SJCRH30 (cell line): ENCODE measurements at regions not wholly inside any gene's neighbourhood (a gene's known extent, or its start where the extent isn't known, plus 50 kb on each side); places are given as distances from the start of the nearest gene placed in this dataset.
"Not testable (repeated sequence)": the region's sequence is repeated elsewhere in the genome, so short reads cannot be mapped to it uniquely, and the experiment has no call there.

Source experiments
- DNase-seq, 2 experiments: peaks; one replicate each; pipeline ENCODE4 v3.0.0-alpha.2; 2015 to 2020
- H3K27ac ChIP-seq: fragments of 250-450 bp; sonication (Bioruptor Pico); 2 replicates; pipeline ENCODE4 v1.5.1; 2020; ENCODE audit warnings: mild to moderate bottlenecking, moderate library complexity
- H3K27me3 ChIP-seq: fragments of 250-450 bp; sonication (Bioruptor Pico); 2 replicates; pipeline ENCODE4 v1.5.1; 2020; ENCODE audit warnings: mild to moderate bottlenecking, moderate library complexity
- H3K36me3 ChIP-seq: fragments of 250-450 bp; sonication (Bioruptor Pico); 2 replicates; pipeline ENCODE4 v1.5.1; 2020; ENCODE audit warnings: mild to moderate bottlenecking, moderate library complexity
- H3K4me1 ChIP-seq: fragments of 250-450 bp; sonication (Bioruptor Pico); 2 replicates; pipeline ENCODE4 v1.5.1; 2020; ENCODE audit warnings: mild to moderate bottlenecking, moderate library complexity
- H3K4me3 ChIP-seq: fragments of 250-450 bp; sonication (Bioruptor Pico); 2 replicates; pipeline ENCODE4 v1.5.1; 2020; ENCODE audit warnings: mild to moderate bottlenecking, moderate library complexity
- H3K9me3 ChIP-seq: fragments of 250-450 bp; sonication (Bioruptor Pico); replicated peaks from 2 replicates; pipeline ENCODE4 v1.5.1; 2020; ENCODE audit warnings: mild to moderate bottlenecking, moderate library complexity

DNA sequence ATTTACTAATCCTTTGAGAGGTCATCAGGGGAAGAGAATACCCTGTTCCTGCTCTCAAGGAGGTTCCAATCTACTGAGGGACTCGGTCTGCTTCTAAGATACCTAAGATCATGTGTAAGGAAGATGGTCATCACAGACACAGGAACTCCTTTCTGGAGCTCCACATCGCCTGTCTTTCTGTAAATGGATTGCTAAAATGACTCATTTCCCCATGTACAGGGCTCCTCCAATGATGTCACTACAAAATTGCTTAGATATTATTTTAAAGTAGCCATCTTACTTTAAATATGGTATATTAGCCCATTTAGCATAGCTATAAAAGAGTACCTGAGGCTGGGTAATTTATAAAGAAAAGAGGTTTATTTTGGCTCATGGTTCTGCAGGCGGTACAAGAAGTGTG lies 206.1 kb upstream of the PROK2 start:
- no peaks in the 10 kb centered on the region for H3K36me3 ChIP-seq
- no peaks in the 10 kb centered on the region for H3K9me3 ChIP-seq
- no peak overlapping the region for H3K27ac ChIP-seq
- no peak for DNase-seq
- no peak overlapping the region for H3K4me3 ChIP-seq
- no peaks in the 10 kb centered on the region for H3K4me1 ChIP-seq
- H3K27me3 ChIP-seq, result no peaks in the 10 kb centered on the region

DNA sequence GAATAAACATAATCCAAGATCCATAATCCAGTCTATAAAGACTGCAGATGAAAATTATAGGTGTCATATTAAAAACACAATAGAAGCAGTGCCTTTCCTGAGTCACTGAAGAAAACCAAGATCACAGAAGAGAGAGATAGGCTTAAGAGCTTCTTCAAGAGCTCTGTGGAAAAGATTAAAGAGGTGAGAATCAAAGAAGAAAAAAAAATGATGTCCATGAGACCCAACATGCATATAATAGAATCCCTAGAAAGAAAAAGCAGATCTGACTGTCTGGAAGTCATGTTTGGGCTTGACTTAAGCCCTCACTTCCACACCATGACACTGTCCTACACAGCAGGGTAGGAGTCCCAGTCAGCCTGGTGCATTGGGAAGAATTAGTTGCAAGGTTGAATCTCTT lies 205.6 kb upstream of the PROK2 start:
- Histone ChIP-seq H3K27me3 (no peaks in the 10 kb centered on the region), H3K4me1 (no peaks in the 10 kb centered on the region), H3K27ac (no peak overlapping the region), H3K36me3 (no peaks in the 10 kb centered on the region), H3K4me3 (no peak overlapping the region), H3K9me3 (no peaks in the 10 kb centered on the region)
- DNase-seq, result no peak

DNA sequence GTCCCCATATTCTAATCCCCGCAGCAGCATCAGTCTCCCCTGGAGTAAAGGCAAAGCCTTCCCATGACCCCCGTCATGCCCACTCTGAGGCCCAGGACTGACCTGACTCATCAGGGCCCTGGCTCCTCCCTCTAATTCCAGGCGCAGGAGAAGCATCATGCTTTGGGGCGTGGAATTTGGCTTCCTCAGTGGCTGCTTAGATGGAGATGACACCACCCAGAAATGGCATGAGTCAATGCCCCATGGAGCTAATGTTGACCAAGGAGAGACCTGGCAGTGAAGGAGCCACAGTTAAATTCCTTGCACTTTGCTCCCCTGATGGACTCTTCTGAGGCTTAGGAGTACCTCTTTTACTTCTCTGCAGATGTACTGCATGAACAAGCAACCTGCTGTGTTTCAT lies 204.2 kb upstream of the PROK2 start:
- H3K4me1 ChIP-seq, result no peaks in the 10 kb centered on the region
- no peaks in the 10 kb centered on the region for H3K27me3 ChIP-seq
- no peaks in the 10 kb centered on the region for H3K9me3 ChIP-seq
- H3K36me3 ChIP-seq, result no peaks in the 10 kb centered on the region
- no peak for DNase-seq
- H3K4me3 ChIP-seq, result no peak overlapping the region
- H3K27ac ChIP-seq, result no peak overlapping the region

DNA sequence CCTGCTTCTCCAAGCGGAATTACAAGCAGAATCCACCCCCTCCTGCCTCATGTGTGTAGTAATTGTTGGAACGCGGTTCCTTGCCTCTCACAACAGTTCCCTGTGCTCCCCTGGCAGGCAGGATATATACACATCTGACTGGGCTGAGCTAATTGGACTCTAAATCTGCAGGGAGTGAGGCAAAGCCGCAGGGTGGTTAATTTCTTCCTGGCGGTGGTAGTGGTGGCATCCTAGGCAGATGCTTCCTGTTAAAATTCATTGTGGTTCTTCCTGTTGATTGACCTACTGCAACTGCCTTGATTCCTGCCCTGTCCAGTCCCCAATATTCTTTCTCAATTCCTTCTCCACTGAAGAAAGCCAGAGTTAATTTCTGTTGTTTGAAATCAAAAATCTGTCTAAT lies 202.9 kb upstream of the PROK2 start:
- no peak for DNase-seq
- H3K9me3 ChIP-seq, result no peaks in the 10 kb centered on the region
- H3K4me1 ChIP-seq, result no peaks in the 10 kb centered on the region
- no peak overlapping the region for H3K4me3 ChIP-seq
- H3K27ac ChIP-seq, result no peak overlapping the region
- no peaks in the 10 kb centered on the region for H3K36me3 ChIP-seq
- H3K27me3 ChIP-seq, result no peaks in the 10 kb centered on the region

DNA sequence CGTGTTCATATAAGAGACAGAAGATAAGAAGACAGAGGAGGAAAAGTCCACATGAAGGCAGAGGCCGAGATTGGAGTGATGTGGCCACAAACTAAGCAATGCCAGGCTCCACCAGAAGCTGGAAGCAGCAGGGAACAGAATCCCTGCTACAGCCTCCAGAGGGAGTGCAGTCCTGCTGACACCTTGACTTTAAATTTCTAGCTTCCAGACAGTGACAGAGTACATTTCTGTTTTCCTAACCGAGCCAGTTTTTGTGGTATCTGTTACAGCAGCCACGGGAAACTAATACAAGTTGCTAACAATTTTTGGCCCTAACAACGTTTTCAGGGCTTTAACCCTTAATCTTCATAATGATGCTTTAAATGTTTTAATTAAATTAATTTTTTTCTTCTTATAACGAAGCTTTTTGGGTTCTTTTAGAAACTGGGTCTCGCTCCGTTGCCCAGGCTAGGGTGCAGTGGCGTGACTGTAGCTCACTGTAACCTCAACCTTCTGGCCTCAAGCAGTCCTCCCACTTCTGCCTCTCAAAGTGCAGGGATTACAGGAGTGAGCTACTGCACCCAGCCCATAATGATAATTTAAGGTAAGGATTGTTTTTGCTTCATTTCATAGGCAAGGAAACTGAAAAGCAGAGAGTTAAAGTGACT lies 202.3 kb upstream of the PROK2 start:
- Histone ChIP-seq H3K9me3 (no peaks in the 10 kb centered on the region), H3K27ac (no peak overlapping the region), H3K4me1 (no peaks in the 10 kb centered on the region), H3K27me3 (no peaks in the 10 kb centered on the region), H3K4me3 (no peak overlapping the region), H3K36me3 (no peaks in the 10 kb centered on the region)
- DNase-seq, result no peak

DNA sequence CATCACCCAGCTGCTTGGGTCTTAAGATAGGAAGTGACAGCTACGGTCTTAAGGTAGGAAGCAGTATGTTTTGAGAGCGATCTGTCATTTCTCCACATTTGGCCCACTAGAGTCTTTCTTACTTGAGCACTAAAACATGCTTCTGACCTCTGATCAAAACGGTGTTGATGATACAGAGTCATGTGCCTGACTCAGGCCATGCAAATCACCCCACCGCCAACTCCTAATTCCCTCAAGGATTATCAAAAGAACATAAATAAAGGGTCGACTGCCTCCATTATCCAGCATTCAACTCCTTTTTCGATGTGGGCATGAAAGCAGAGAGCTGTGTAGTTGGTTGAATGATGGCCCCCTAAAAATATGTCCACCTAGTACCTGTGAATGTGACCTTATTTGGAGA lies 201.7 kb upstream of the PROK2 start:
- no peak for DNase-seq
- Histone ChIP-seq H3K9me3 (no peaks in the 10 kb centered on the region), H3K4me3 (no peak overlapping the region), H3K27ac (no peak overlapping the region), H3K36me3 (no peaks in the 10 kb centered on the region), H3K4me1 (no peaks in the 10 kb centered on the region), H3K27me3 (no peaks in the 10 kb centered on the region)

DNA sequence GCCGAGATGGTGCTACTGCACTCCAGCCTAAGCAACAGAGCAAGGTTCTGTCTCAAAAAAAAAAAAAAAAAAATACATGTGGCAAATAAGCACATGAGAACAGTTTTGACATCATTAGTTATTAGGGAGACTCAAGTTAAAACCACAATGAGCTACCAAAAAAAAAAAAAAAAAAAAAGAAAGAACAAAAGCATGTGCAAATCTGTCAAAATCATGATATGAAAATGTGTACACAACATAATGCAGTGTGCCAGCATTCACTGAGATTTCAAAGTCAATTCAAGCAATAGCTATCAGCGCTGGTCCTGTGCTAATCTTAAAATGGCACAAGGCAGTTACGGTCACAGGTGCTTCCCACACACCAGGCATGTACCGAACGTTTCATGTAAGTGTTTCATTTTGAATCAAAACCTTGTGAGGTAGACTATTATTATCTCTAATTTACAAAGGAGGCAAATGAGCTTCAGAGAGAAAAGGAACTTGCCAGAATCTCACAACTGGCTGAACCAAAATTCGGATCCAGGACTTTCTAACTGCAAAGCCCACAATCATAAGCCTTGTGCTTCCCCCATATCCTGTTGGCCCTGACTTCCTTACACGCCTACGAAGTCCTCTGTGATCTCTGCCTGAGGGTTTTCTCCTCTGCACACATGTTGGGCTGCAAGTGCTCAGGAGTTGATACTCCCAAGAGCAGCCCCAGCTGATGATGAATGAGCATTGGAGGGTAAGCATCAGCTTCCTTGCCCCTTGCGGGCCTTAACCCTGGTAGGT lies 200.1 kb upstream of the PROK2 start:
- Histone ChIP-seq H3K9me3 (no peaks in the 10 kb centered on the region), H3K4me3 (no peak overlapping the region), H3K36me3 (no peaks in the 10 kb centered on the region), H3K4me1 (no peaks in the 10 kb centered on the region), H3K27ac (no peak overlapping the region), H3K27me3 (no peaks in the 10 kb centered on the region)
- DNase-seq, result no peak

DNA sequence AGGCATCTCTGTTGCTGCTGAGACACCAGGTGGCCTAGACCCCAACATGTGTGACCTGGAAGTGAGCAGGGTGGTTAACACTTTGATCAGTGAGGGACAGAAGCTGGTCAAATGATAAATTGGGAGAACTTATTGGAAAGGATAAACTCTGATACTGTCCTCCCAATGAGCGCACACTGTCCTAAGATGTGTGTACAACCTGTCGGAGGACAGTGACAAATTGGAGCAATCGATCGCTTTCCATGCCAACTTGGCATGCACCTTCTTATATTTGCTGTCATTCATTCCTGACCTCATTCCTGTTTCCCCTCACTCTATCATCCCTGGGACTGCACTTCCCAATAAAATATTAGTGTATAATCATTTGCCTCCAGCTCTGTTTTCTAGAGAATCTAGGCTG lies 198.7 kb upstream of the PROK2 start:
- H3K27ac ChIP-seq, result no peak overlapping the region
- H3K9me3 ChIP-seq, result no peaks in the 10 kb centered on the region
- no peak for DNase-seq
- no peaks in the 10 kb centered on the region for H3K4me1 ChIP-seq
- no peaks in the 10 kb centered on the region for H3K36me3 ChIP-seq
- H3K27me3 ChIP-seq, result no peaks in the 10 kb centered on the region
- H3K4me3 ChIP-seq, result no peak overlapping the region

DNA sequence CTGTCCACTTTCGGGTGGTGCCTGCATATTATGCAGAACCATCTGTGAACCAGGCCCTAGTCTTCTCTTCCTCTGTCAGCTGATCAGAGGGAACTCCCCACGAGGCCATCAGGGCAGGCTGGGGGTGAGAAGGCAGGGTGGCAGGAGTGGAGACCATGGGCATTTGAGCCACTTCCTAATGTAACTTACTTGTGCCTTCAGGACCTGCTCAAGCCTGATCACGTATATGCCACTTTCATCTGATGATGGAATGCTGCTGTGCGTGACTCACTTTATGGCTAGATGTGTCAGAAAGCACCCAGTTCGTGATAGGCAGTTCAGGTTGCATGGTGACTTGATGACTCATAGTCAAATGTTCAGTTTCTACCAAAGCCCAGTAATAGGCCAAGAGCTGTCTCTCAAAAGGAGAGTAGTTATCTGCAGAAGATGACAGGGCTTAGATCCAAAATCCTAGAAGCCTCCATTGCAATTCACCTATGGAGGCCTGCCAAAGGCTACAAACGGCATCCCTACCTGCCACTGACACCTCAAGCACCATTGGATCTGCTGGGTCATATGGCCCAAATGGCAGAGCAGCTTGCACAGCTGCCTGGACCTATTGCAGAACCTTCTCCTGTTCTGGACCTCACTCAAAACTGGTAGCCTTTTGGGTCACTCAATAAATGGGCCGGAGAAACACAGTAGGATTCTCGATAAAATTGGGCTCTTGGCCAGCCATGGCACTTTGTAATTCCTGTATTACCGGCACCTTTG lies 197.7 kb upstream of the PROK2 start:
- not testable (repeated sequence) for H3K9me3 ChIP-seq, H3K4me1 ChIP-seq, H3K27ac ChIP-seq, H3K36me3 ChIP-seq, DNase-seq, H3K27me3 ChIP-seq, H3K4me3 ChIP-seq

DNA sequence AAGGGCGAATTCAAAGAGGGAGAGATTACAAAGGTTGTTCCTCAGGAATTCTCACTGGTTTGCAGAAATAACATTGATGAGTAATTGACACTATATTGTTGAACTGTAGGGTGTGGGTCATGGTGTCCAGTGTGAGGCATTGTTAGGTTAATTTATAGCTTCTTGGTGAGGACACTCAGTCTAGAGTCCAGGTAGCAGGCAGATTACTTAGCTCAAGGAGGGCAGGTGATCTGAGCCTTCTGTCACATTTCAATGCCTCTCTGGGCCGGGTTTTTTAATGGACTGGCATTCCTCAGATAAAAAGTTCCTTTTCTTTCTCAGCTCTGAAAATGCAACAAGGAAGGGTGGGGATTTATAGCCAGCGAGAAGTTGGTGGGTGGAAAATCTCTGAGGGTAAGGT lies 194.2 kb upstream of the PROK2 start:
- H3K27me3 ChIP-seq, result no peaks in the 10 kb centered on the region
- no peaks in the 10 kb centered on the region for H3K36me3 ChIP-seq
- no peak overlapping the region for H3K4me3 ChIP-seq
- H3K9me3 ChIP-seq, result no peaks in the 10 kb centered on the region
- H3K27ac ChIP-seq, result no peak overlapping the region
- no peak for DNase-seq
- no peaks in the 10 kb centered on the region for H3K4me1 ChIP-seq

DNA sequence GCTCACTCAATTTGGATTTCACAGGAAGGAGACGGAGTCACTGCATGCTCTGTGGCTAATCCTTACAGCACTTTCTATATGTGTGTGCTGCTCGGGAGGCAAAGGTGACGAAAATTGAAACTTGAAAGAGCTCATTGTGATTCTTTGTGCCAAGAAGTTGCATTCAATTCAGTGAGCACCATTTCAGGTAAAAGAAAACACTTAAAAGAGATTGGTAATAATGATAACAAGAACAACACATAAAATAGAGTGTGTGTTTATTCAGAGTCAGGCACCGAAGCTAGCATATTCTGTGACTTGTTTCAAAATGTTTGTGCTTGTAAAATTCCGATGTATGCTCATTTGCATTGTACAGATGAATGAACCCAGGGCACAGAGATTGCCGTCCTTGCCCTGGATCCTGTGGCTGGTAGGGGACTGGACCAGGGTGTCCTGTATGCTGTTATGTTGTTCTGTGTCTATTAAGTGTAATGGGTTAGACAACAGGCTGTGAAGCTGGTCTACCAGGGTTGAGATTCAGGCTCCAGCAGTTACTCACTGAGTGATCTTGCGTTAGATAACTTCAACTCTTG lies 193.3 kb upstream of the PROK2 start:
- no peak overlapping the region for H3K27ac ChIP-seq
- H3K36me3 ChIP-seq, result no peaks in the 10 kb centered on the region
- no peaks in the 10 kb centered on the region for H3K9me3 ChIP-seq
- H3K4me1 ChIP-seq, result no peaks in the 10 kb centered on the region
- no peak overlapping the region for H3K4me3 ChIP-seq
- H3K27me3 ChIP-seq, result no peaks in the 10 kb centered on the region
- no peak for DNase-seq

DNA sequence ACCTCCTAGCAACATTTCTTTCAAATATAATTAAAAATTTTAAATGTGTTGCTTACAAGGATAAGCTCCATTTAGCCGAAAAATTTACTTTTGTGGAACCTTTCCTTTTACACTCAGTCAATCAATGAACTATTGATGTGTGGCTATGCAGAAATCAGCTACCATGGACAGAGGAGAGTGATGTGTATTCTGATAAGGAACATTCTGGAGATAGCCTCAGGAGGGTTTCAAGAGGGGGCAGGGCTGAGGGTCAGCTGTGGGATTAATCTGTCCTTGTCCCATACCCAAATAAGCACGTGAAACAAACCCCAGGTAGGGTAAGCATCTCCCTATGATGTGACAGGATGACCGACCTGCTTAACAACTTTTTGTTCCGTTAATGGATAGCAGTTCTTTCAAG lies 192.6 kb upstream of the PROK2 start:
- no peaks in the 10 kb centered on the region for H3K36me3 ChIP-seq

DNA sequence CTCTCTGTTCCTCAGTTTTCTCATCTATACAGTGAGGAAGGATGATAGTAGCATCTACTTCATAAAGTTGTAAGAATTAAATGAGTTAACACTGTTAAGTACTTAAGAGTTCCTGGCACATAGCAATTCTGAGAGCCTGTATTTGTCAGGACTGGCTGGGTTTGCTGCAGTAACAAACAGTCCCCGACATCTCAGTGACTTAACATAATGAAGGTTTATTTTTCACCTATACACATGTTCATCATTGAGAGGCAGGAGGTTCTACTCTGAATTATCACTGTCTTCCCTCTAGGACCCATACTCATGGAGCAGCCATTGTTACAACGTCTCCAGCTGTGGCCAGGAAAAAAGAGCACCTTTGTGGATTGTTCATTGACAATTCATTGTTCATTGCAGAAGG lies 190.6 kb upstream of the PROK2 start:
- Histone ChIP-seq H3K9me3 (no peaks in the 10 kb centered on the region), H3K36me3 (no peaks in the 10 kb centered on the region), H3K4me1 (no peaks in the 10 kb centered on the region), H3K27me3 (no peaks in the 10 kb centered on the region), H3K27ac (no peak overlapping the region), H3K4me3 (no peak overlapping the region)
- DNase-seq, result no peak

More for the DNA sequence above, 192.6 kb upstream of the PROK2 start:
- H3K4me1 ChIP-seq, result no peaks in the 10 kb centered on the region
- H3K27ac ChIP-seq, result no peak overlapping the region
- no peak overlapping the region for H3K4me3 ChIP-seq
- DNase-seq, result no peak
- no peaks in the 10 kb centered on the region for H3K9me3 ChIP-seq
- H3K27me3 ChIP-seq, result no peaks in the 10 kb centered on the region

DNA sequence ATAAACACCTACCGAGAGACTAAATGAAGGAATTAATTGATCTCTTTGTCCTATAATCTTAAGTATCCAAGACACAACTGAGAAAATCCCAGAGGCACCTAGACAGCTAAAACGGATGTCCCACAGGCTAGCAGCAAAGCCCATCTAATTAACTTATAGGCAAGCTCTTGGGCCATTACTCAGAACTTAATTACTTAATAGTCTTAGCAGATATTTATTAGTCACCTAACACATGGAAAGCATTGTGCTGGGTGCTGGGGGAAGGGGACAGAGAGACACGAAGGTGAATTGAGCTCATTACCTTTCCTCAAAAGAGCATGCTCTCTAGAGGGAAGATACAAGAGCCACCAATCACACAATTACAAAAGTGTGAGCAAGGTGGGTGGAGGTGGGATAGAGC lies 189.8 kb upstream of the PROK2 start:
- H3K4me3 ChIP-seq, result no peak overlapping the region
- H3K36me3 ChIP-seq, result no peaks in the 10 kb centered on the region
- no peaks in the 10 kb centered on the region for H3K4me1 ChIP-seq
- H3K27me3 ChIP-seq, result no peaks in the 10 kb centered on the region
- H3K27ac ChIP-seq, result no peak overlapping the region
- no peaks in the 10 kb centered on the region for H3K9me3 ChIP-seq
- DNase-seq, result no peak

DNA sequence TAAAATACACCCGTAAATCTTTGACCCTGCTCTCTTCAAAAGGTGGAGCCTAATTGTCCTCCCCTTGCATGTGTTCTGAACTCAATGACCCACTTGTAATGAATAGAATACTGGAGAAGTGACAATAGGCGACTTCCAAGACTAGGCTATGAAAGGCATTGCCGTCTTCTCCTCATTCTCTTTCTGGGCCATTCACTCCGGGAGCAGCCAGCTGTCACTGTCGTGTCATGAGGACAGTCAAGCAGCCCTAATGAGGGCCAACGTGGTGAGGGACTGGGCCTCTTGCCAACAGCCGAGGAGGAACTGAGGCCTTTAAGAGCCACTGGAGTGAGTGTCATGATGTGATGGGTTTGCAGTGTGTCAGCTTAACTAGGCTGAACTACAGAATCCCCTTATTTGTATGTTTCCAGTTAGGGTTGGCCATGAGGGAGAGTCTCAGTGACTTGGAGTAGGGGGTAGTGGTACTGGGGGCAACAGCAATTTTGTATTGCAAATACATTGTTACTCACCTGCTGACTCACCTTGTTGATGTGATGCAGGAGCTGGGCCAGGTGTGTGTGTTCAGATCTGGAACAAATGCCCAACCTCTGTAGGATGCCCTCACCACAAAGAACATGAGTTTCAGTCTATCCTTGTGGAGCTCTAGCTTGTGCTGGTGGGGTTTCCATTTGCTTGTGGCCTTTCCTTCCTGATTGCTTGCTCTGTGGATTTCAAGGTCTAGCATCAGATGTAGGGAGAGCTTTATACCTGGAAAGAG lies 188.5 kb upstream of the PROK2 start:
- Histone ChIP-seq H3K36me3 (no peaks in the 10 kb centered on the region), H3K4me1 (no peaks in the 10 kb centered on the region), H3K27me3 (no peaks in the 10 kb centered on the region), H3K4me3 (no peak overlapping the region), H3K27ac (no peak overlapping the region), H3K9me3 (no peaks in the 10 kb centered on the region)
- DNase-seq, result peak in 1 of 2 experiments; percentile 27
